OCI-LY3 (cell line): ENCODE measurements at regions not wholly inside any gene's neighbourhood (a gene's known extent, or its start where the extent isn't known, plus 50 kb on each side); places are given as distances from the start of the nearest gene placed in this dataset.

Source experiments
- EZH2phosphoT487 ChIP-seq: fragments of 200-600 bp; shearing (Covaris generic); IDR thresholded peaks from 2 replicates; pipeline ENCODE4 v1.6.1; 2018; ENCODE audit warnings: antibody characterized with exemption, mixed run types, low read depth
- TF ChIP-seq, protein P1 (sequence below): fragments of 200-600, 300-600 bp; sonication (generic); IDR thresholded peaks from 2 replicates; pipeline ENCODE4 v1.5.1; 2014; ENCODE audit warnings: antibody characterized with exemption, low read length, low read depth

DNA sequence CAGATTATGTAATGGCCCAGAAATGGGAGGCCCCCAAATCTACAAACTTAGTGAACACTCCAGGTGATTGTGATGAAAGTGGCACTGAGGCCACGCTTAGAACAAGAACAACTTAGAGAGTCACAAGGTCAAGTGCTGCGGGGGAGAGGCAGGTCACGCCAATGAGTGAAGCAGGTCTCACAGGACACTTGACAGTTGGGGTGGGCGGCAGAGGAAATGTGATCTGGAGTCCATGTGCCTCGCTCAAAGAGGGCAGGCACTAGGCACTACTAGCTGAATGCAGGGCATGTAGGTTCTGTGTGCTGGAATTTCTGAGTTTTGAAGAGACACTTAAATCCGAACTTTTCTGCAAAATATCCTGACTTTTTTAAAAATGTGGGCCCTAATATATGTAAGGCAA, 193.2 kb upstream of the RORB start:
- TF ChIP-seq, protein P1, sequence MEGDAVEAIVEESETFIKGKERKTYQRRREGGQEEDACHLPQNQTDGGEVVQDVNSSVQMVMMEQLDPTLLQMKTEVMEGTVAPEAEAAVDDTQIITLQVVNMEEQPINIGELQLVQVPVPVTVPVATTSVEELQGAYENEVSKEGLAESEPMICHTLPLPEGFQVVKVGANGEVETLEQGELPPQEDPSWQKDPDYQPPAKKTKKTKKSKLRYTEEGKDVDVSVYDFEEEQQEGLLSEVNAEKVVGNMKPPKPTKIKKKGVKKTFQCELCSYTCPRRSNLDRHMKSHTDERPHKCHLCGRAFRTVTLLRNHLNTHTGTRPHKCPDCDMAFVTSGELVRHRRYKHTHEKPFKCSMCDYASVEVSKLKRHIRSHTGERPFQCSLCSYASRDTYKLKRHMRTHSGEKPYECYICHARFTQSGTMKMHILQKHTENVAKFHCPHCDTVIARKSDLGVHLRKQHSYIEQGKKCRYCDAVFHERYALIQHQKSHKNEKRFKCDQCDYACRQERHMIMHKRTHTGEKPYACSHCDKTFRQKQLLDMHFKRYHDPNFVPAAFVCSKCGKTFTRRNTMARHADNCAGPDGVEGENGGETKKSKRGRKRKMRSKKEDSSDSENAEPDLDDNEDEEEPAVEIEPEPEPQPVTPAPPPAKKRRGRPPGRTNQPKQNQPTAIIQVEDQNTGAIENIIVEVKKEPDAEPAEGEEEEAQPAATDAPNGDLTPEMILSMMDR, result no peak
- TF ChIP-seq EZH2phosphoT487, result no peak
